Thyroid gland (tissue), 4 donors: ENCODE measurements at regions not wholly inside any gene's neighbourhood (a gene's known extent, or its start where the extent isn't known, plus 50 kb on each side); places are given as distances from the start of the nearest gene placed in this dataset.

ENCODE experiments used
- DNase-seq, 2 donors: peaks; one replicate each; pipeline ENCODE4 v3.0.0-alpha.2; 2019
- H3K27ac ChIP-seq, 3 donors: fragments of 200-600 bp; sonication (generic); 1 replicate in 2 of 3; 2 replicates in 1 of 3; pipeline ENCODE4 v1.5.1; 2016 to 2019; ENCODE audit warnings: mild to moderate bottlenecking in 1 of 3, moderate library complexity in 1 of 3
- H3K27me3 ChIP-seq: fragments of 200-600 bp; sonication (generic); one replicate; pipeline ENCODE4 v1.5.1; 2019
- H3K36me3 ChIP-seq, 2 donors: fragments of 200-600 bp; sonication (generic); one replicate each; pipeline ENCODE4 v1.5.1; 2016 to 2019
- H3K4me1 ChIP-seq, 2 donors: fragments of 200-600 bp; sonication (generic); one replicate each; pipeline ENCODE4 v1.5.1; 2017 to 2019
- H3K4me3 ChIP-seq, 3 donors: fragments of 200-600 bp; sonication (generic); replicated peaks in 1 of 3; 1 replicate in 2 of 3; 2 replicates in 1 of 3; pipeline ENCODE4 v1.5.1; 2016; ENCODE audit warnings: mild to moderate bottlenecking in 1 of 3
- H3K9me3 ChIP-seq: fragments of 200-600 bp; sonication (generic); one replicate; pipeline ENCODE4 v1.5.1; 2017
- CTCF ChIP-seq, 6 experiments: fragments of 200-600 bp in 3 of 6; fragments of 450-650 bp in 3 of 6; sonication (generic) in 3 of 6; IDR thresholded peaks; one replicate each; pipeline ENCODE4 v1.5.1; 2016 to 2019; ENCODE audit warnings: antibody characterized with exemption in 6 of 6, mild to moderate bottlenecking in 2 of 6, inconsistent platforms in 1 of 6, moderate library complexity in 1 of 6
- POLR2A ChIP-seq, 2 donors: fragments of 450-650 bp; IDR thresholded peaks; one replicate each; pipeline ENCODE4 v1.6.1; 2017; ENCODE audit warnings: antibody characterized with exemption in 2 of 2, mild to moderate bottlenecking in 2 of 2, moderate library complexity in 1 of 2
- whole genome bisulfite sequencing, 2 donors: methylation state at CpG; one replicate each; pipeline ENCODE4 v1.1.5; 2017; 5-methylcytosine and 5-hydroxymethylcytosine counted together
- intact Hi-C: fragments of 100-400 bp; cut with DNase I; formaldehyde crosslinking; loops from one replicate; pipeline ENCODE4 v1.15.1; 2023

GRCh38 chr9:25480696-25481095, 197.5 kb downstream of the TUSC1 start:
- Histone ChIP-seq H3K4me3 (no peak overlapping the region), H3K4me1 (no peaks in the 10 kb centered on the region), H3K36me3 (no peaks in the 10 kb centered on the region), H3K9me3 (no peaks in the 10 kb centered on the region), H3K27ac (no peak overlapping the region), H3K27me3 (no peaks in the 10 kb centered on the region)
- DNase-seq = no peak
- intact Hi-C loops = no loop called here
- TF ChIP-seq CTCF (IDR thresholded peaks at IDR 0.05) (no peak), POLR2A (IDR thresholded peaks at IDR 0.05) (no peak)

GRCh38 chr9:25472681-25473080, 205.6 kb downstream of the TUSC1 start:
- Histone ChIP-seq H3K4me1 (no peaks in the 10 kb centered on the region), H3K36me3 (no peaks in the 10 kb centered on the region), H3K4me3 (no peak overlapping the region), H3K9me3 (no peaks in the 10 kb centered on the region), H3K27me3 (no peaks in the 10 kb centered on the region), H3K27ac (no peak overlapping the region)
- TF ChIP-seq CTCF (IDR thresholded peaks at IDR 0.05) (no peak), POLR2A (IDR thresholded peaks at IDR 0.05) (no peak)
- WGBS, 2 donors = 83 to 94% methylated on average over 1 to 2 of the region's 2 CpGs
- intact Hi-C loops = no loop called here
- no peak for DNase-seq

GRCh38 chr9:25472085-25472607, 206.1 kb downstream of the TUSC1 start:
- no peaks in the 10 kb centered on the region for H3K9me3 ChIP-seq
- H3K4me3 ChIP-seq = no peak overlapping the region
- DNase-seq = no peak
- H3K27ac ChIP-seq = no peak overlapping the region
- H3K36me3 ChIP-seq = no peaks in the 10 kb centered on the region
- H3K27me3 ChIP-seq = no peaks in the 10 kb centered on the region
- TF ChIP-seq POLR2A (IDR thresholded peaks at IDR 0.05) (no peak), CTCF (IDR thresholded peaks at IDR 0.05) (no peak)
- H3K4me1 ChIP-seq = no peaks in the 10 kb centered on the region
- WGBS, 2 donors = 72 to 89% methylated on average over 4 of the region's 4 CpGs
- intact Hi-C loops = no loop called here

GRCh38 chr9:25461416-25461815, 216.8 kb downstream of the TUSC1 start:
- no peaks in the 10 kb centered on the region for H3K9me3 ChIP-seq
- no peak overlapping the region for H3K4me3 ChIP-seq
- H3K27me3 ChIP-seq = no peaks in the 10 kb centered on the region
- TF ChIP-seq CTCF (IDR thresholded peaks at IDR 0.05) (no peak), POLR2A (IDR thresholded peaks at IDR 0.05) (no peak)
- H3K4me1 ChIP-seq = no peaks in the 10 kb centered on the region
- DNase-seq = no peak
- H3K36me3 ChIP-seq = no peaks in the 10 kb centered on the region
- no peak overlapping the region for H3K27ac ChIP-seq
- intact Hi-C loops = no loop called here

- no peaks in the 10 kb centered on the region for H3K9me3 ChIP-seq
- H3K27me3 ChIP-seq = no peaks in the 10 kb centered on the region
- TF ChIP-seq CTCF (IDR thresholded peaks at IDR 0.05) = no peak
- TF ChIP-seq POLR2A (IDR thresholded peaks at IDR 0.05) = no peak
- H3K36me3 ChIP-seq = no peaks in the 10 kb centered on the region
- DNase-seq = no peak
- H3K4me1 ChIP-seq = no peaks in the 10 kb centered on the region
- WGBS, 2 donors = 82 to 87% methylated on average over 2 of the region's 2 CpGs
- H3K4me3 ChIP-seq = no peak overlapping the region
- H3K27ac ChIP-seq = no peak overlapping the region
- intact Hi-C loops = no loop called here
Measured at GRCh38 chr9:25453875-25454274, 224.4 kb downstream of the TUSC1 start.
